HPDE6-E6E7 (cell line): ENCODE measurements at regions not wholly inside any gene's neighbourhood (a gene's known extent, or its start where the extent isn't known, plus 50 kb on each side); places are given as distances from the start of the nearest gene placed in this dataset.

ENCODE experiments used
- DNase-seq: peaks from one replicate; pipeline ENCODE4 v3.0.0; 2011; ENCODE audit warnings: missing footprints; ENCODE audit errors: extremely low spot score

DNA sequence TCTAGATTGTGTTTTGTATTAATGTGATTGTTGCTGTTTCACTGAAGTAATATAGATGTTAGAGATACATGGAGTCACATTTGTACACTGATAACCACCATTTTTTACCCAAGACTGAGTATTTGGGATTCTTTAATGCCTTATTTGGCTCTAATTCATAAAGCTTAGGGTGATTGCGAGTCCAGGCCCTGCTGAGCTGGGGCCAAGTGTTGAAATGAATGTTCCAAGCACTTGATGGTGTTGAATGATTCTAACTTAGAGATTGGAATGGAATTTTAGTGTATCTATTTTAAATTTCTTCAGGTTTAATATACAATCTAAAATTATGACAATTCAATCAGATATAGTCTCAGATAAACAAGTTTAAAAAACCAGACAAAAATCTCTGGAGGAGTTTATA, 329.4 kb upstream of the SLC35B3 start:
- no peak for DNase-seq

DNA sequence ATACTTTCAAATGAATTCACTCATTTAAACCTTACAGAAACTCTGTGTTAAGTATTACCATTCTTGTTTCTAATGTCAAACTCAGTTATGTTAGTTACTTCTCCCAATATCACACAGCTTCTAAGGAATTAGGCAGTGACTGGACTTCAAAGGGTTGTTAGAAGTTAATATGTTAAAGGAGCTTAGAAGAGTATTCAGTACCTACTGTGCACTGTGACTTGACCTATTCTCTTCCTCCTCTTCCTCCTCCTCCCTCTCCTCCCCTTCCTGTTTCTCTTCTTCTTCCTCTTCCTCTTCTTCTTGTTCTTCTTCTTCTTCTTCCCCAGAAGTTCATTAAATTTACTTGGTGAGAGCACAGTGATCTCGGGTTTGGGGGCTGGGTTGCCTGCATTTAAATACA, 325.6 kb upstream of the SLC35B3 start:
- DNase-seq = no peak

DNA sequence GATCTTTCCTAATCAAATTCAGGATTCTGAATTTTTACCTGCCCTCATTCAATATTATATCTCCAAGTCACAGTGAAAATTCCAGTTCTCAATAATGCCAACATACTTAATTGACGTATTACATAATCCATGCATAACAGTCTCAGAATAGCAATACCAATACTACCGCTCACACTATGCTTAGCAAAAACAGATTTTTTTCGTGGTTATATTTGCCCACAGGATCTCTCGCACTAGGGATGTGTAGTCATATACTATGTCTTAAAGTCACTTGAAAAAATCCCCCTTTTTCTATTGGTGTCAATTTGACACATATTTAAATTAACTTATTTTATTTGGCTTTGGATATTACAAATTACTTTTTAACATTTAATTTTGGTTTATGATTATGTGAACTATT, 323.1 kb upstream of the SLC35B3 start:
- no peak for DNase-seq

DNA sequence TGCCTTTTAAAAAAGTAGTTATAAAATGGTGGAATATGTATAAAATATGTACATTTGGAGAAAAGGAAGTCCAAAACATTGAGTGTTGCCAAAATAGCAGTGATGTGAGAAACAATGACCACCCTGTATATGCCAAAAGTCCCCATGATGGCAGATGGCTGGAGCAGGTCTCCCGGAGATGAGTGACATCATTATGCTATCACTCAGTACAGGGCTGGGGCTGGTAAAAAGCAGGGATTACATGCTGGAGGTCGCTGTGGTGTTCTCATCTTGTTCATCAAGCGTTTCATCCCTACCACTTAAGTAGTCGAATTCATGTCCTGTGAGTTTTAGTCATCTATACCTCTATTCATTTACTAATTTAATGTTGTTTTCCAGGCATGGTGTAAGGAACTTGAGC, 315.3 kb upstream of the SLC35B3 start:
- DNase-seq = no peak

DNA sequence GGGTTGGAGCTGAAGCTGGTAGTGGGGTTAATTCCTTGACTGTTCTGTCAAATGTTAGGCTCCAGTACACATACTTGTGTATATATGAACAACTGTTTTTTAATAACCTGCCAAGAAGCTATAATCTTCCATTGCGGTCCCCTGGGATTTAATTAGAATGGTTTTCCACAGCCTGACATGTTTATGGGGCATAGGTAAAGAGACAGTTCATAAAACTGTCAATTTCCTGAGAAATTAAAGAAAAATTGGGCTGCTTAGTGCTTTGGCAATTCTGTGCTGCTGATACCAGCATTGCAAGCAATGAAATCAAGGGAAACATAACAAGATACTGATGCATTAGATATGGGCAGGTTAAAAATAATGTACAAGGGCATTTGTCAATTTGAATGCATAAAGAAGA, 314.1 kb upstream of the SLC35B3 start:
- no peak for DNase-seq

DNA sequence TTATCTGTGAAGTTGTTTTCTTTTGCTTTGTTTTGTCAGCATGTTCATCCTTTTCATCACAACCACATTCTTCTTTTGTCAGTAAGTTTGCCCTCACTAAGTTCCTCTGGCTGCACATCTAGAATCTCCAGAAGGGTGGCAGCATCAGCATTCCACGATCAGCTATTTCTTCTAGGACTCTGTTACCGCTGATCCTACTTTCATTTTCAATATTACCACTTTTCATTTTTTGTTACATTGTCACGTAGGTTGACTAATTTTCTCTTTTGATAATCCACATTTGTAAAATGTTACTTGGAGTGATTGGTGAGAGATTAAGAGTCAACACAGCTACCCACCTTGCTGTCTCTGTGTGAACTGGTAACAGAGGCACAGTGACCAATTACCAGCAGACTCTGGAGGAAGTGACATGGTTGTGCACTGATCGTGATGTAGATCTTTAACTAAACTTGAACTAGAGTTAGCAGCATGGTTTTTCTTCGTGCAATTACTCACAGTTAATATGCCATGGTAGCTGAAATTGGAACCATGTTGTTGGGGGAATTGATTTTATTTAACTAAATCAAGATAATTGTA, 307.9 kb upstream of the SLC35B3 start:
- no peak for DNase-seq

DNA sequence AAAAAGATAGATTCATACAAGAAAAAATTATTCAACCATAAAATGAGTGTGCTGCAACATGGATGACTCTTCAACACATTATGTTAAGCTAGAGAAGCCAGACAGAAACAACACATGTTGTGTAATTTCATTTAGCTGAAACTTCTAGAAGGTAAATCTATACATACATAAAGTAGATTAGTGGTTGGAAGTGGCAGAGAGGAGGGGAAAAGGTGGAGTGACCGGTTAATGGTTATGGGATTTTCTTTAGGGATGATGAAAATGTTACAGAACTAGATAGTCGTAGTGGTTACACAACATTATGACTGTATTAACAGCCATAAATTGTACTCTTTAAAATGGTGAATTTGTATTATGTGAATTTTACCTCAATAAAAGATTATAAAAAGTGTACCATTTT, 304.1 kb upstream of the SLC35B3 start:
- no peak for DNase-seq

DNA sequence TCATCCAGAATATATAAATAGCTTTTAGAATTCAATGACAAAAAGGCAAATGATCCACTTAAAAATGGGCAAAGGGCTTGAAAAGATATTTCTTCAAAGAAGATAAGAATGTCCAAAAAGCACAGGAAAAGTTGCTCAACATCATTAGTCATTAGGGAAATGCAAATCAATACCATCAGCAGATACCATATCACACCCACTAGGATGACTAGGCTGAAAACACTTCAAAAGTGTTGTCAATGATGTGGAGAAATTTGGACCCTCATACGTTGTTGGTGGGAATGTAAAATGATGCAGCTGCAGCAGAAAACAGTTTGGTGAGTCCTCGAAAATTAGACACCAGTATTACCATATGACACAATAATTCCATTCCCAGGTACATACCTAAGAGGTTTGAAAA, 303.6 kb upstream of the SLC35B3 start:
- DNase-seq = no peak

DNA sequence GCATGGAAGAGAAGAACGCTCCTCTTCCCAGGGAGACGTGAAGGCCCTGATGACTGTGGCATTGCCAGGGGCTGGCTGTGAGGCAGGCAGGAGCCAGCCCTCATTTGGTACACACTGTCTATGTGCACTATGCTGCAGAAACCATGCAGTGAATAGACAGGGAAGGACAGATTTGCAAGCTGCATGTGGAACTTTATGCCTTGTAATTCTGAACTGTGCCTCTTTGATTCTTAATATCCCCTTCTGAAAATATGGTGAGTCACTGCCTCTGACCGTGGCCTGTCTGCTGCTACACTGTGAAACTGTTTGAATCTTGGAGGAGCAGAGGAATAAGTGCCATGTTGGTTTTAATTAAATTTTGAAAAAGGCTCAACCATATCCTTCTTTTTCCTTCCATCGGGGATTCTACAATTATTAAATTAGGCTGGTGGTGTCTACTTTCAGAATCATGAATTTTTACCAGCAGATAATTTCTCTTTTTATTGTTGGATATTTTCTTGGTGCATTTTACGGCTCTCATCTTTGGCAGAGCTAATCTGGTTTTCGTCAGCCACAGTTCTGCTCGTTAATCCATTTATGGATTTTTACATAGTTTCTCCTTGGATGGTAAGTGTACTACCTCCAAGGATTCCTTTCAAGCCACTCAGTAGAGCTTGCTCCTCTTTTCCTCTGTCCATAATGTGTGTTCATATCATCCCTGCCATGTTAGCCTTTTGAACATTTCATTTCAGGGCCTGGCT, 301.0 kb upstream of the SLC35B3 start:
- no peak for DNase-seq

DNA sequence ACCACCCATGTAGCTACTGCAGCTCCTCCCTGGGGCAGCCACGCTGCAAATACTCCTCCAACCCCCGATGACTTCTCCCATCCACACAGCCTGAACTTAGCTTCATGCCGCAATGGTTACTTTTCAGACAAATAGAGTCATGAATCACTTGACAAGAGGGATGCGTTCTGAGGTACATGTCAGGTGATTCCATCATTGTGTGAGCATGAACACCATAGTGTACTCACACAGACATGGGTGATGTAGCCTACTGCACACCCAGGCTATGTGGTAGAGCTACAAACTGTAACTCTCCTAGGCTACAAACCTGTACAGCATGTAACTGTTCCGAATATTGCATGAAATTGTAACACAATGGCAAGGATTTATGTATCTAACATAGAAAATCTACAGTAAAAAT, 298.5 kb upstream of the SLC35B3 start:
- DNase-seq = no peak

DNA sequence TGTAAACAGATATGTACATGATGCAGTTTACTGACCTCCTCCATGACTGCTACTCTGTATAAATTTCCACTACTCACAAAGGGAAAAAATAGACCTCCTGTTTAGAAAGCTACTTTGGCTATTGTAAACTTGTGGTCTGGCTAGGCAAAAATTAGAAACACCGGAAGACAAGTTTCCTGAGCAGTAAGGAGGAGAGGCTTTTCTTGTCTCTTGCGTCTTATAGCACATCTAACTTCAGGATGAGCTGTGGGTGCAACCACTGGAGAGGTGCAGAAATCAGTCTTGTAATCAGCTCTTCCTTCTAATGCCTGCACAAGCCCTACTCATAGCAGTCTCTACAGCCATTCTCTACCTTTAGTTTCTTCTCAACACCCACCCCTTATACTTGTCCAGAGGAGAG, 296.5 kb upstream of the SLC35B3 start:
- DNase-seq = no peak

DNA sequence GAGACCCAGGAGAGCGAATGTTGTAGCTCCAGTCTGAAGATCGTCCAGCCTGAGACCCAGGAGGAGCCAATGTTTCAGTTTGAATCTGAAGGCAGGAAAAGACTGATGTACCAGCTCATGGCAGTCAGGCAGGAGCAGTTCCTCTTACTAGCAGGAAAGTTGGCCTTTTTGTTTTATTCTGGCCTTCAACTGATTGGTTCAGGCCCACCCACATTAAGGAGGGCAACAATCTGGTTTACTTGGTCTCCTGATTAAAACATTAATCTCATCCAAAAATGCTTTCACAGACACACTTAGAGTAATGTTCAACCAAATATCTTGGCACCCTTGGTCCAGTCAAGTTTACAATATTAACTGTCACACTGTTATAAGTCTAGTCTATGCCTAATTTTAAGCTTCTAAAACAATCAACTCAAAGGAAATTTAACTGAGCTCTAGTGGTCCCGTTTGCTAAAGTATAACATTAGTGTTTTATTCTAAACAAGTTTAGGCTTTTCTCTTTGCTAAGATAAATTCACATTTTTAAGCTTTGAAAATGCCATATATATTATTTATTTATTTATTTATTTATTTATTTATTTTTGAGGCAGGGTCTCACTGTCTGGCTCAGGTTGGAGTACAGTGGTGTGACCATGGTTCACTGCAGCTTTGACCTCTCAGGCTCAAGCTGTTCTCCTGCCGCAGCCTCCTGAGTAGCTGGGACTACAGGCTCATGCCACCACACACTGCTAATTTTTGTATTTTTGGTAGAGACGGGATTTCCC, 275.5 kb upstream of the SLC35B3 start:
- DNase-seq = no peak

DNA sequence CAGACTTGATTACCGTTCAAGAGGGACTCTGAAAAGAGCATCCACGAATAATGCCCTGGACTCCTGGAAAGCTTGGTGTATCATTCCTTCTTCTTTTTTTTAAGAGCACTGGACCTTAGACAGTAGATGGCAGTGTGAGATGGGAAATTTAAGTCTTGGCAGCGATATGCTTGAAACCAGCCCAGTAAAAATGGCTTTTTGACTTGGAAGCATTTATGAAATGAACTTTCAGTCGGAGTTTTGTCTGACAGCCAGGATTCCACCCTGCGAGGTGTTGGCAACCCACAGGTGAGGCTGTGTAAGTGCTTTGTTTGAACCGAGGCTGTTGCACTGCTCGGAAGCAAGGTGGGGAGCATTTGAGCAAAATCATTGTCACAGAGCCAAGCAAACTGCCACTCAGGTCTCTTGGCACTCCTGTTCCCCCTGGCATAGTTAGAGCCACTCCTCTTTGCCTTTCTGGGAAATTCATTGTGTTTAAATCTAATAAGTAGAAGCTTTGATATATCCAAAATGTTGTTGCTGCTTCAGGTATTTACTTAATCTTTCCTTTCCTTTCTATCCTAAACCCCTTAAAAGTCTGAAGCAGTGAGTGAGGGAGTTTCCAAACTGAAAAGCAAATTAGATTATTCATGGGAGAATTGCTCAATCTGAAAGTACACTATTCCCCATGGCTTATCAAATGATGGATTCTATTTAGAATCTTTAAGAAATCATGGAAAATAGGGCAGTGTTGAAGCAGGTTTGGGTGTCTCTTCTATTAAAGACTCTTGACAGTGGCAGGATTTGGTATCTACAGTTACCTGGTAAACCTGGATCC, 272.8 kb upstream of the SLC35B3 start:
- peak; percentile 20 for DNase-seq

DNA sequence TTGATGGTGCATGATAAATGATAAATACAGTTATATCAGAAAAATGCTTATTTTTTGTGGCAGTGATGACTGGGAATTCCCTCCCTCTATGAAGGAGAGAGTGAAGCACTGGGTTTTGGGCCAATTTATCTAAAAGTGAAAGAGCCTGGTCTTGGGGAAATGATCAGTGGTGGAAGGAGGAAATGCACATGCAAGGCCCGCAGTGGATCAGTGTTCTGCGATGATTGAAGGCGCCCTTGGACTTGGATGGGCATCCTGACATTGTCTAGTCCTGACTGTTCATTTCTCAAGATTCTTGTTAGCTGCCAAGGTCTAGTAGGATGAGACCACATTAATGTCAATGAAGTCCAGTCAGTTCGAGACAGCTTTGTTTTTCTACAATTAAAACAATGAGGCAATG, 272.0 kb upstream of the SLC35B3 start:
- no peak for DNase-seq

DNA sequence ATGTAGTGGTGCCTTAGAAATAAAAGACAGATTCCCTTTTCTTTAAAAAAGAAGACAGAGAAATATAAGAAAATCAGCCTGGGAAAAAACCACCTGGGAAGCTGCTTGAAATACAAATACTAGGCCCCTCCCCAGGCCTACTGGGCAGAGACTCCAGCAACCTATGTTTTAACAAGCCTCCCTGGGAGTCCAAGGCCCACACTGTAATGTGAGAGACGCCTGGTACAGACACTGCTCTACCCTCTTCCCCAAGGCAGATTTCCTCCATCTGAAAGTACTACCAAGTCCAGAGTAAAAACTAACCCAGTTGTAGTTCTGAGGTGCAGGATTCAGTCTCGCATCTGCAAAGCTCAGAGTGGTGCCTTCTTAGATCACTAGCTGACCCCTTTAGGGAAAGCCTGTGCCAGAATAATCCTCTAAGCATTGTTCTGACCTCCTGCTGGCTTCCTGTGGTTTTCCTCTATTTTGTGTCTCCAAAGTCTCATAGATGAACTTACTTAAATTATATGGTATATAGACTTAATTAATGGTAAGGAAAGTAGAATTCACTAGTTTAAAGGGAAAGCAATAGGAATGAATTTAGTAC, 270.2 kb upstream of the SLC35B3 start:
- DNase-seq = no peak

DNA sequence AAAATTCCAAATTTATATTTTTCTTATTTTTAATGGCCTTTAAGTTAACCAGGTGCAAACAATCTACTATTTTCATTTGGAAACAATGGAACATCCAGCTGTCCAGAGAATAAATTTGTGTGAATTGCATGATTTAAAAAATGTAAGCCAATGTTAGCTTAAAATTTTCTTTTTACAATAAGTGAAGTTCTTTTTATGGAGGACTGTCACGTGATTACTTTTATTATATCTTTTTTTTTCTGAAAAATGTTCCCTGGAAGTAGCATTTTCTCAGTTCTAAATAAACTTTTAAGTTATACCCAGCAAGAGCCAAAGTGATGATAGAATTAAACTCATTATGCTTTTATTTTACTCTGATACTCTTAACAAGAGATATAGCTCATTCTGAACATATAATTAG, 267.7 kb upstream of the SLC35B3 start:
- no peak for DNase-seq

DNA sequence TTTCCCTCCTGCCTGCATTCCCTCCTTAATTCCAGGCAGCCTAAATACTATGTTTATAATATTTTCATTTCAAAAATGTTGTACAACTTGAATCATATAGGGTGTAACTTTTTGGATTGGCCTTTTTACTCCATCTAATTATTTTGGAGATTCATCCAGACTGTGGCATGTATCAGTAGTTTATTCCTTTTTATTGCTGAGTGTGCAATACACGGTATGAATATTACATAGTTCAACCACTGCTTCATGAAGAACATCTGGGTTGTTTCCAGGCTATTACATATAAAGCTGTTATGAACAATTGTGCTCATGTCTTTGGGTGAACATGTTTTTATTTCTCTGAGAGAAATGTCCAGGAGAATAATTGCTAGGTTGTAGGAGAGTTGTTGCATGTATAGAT, 253.5 kb upstream of the SLC35B3 start:
- DNase-seq = no peak

DNA sequence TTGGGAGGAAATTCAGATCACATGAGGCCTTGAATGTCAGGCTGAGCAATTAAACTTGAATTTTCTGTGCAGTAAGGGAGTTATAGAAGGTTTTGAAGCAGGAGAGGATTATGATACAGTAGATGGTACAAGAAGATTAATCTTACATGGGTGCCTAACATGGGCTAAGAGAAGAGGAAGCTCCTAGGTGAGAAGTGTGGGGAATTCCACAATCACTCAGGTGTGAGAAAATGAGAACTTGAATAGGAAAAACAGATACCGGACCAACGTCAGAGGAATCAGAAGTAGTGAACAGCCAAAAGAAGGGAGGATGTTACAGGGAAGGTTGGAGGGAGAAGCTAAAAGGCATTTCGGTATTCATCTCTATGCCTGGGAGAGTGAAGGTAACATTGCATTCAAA, 250.7 kb upstream of the SLC35B3 start:
- no peak for DNase-seq

DNA sequence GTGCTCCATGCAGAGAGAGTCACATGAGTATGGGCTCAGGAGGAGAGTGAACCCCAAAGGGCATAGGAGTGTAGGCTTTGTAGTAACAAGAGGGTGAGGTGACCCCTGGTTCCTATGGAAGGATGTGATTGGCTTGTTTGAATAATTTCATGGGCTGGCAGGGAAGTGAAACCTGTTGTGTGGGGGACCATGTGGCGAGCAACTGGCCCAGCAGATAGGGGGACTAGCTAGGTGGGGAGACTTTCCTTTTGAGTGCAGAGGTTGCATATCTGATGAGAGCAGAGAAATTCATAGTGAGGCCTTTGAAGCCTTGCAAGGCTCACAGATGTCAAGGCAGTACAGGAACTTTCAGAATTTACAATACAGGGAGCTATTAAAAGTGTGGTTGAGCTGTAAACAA, 247.9 kb upstream of the SLC35B3 start:
- DNase-seq = no peak

DNA sequence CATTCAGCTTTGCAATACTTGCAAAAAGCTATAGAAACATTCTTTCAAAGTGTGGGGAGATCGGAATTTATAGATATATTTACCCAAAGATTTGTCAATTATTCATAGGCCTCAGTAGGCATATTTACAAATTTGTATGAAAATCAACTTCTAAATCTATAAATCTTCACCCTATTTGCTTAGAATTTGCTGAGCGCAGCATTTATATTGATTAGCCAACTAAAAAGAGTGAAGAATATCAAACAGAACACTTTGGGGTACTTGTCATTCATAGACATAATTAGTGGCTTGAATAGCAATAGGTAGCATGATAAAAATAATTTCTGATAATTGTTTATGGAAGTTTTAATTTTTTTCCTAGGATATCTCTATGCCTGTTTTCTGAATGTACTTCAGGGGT, 244.5 kb upstream of the SLC35B3 start:
- DNase-seq = no peak

DNA sequence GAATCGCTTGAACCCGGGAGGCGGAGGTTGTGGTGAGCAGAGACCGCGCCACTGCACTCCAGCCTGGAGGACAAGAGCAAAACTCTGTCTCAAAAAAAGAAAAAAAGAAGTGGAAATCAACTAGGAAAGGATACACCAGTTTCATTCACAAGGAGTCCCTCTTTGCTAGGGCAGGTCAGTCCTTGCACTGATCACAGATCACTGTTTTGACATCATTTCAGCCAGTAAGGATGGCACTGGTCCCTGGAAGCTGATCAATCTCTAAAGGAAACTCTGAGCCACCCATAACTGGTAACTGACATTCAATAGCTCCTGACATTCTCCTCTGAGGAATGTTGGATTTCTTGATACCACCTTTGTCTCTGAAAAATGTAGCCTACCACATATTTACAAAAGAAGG, 243.1 kb upstream of the SLC35B3 start:
- DNase-seq = no peak

DNA sequence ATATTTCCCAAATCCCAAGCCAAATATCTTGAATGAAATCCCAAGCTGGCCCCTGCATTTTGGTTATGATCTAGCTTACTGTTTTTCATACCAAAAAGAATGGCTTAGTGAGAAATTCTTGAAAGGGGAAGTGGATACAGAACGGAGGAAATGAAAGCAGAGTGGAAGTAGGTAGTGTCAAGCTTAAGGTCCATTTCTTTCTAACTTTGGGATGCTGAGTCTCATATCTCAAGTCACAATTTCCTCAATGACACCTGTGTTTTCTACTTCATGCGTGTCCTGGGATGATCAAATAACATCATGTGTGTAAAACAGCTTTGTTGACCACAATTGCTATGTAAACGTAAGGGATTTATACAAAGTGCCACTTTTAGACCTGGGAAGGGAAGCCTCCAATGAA, 238.8 kb upstream of the SLC35B3 start:
- no peak for DNase-seq
